GM19043 (cell line): ENCODE measurements at regions not wholly inside any gene's neighbourhood (a gene's known extent, or its start where the extent isn't known, plus 50 kb on each side); places are given as distances from the start of the nearest gene placed in this dataset.

Experiments
- ATAC-seq: cut with Tn5 transposase; IDR thresholded peaks from one replicate; pipeline ENCODE4 v1.9.1; 2021; ENCODE audit warnings: low read depth; ENCODE audit not compliant: unreplicated experiment

GRCh38 chr6:208364-208763, 83.9 kb upstream of the DUSP22 start:
- no peak for ATAC-seq

- no peak for ATAC-seq
These were observed 83.3 kb upstream of the DUSP22 start for GRCh38 chr6:208938-209337.

- ATAC-seq: peak; percentile 77
These were observed 82.7 kb upstream of the DUSP22 start for GRCh38 chr6:209432-210103.

GRCh38 chr6:210104-210456, 82.2 kb upstream of the DUSP22 start:
- ATAC-seq: no peak

GRCh38 chr6:210778-211374, 81.4 kb upstream of the DUSP22 start:
- no peak for ATAC-seq

GRCh38 chr6:211871-212497, 80.3 kb upstream of the DUSP22 start:
- ATAC-seq: no peak

- no peak for ATAC-seq
These were observed 79.0 kb upstream of the DUSP22 start for GRCh38 chr6:213284-213683.

GRCh38 chr6:214428-214827, 77.9 kb upstream of the DUSP22 start:
- no peak for ATAC-seq

- no peak for ATAC-seq
These were observed 76.8 kb upstream of the DUSP22 start for GRCh38 chr6:215335-216034.

- ATAC-seq: no peak
These were observed 75.1 kb upstream of the DUSP22 start for GRCh38 chr6:217048-217659.

GRCh38 chr6:218153-219018, 73.9 kb upstream of the DUSP22 start:
- peak; percentile 47 for ATAC-seq

GRCh38 chr6:219019-219570, 73.2 kb upstream of the DUSP22 start:
- ATAC-seq: no peak

GRCh38 chr6:219641-220198, 72.6 kb upstream of the DUSP22 start:
- no peak for ATAC-seq

GRCh38 chr6:220312-220711, 72.0 kb upstream of the DUSP22 start:
- ATAC-seq: no peak

GRCh38 chr6:220721-221475, 71.4 kb upstream of the DUSP22 start:
- ATAC-seq: no peak

- ATAC-seq: no peak
These were observed 70.5 kb upstream of the DUSP22 start for GRCh38 chr6:221531-222349.

GRCh38 chr6:222468-222867, 69.8 kb upstream of the DUSP22 start:
- no peak for ATAC-seq

GRCh38 chr6:223136-223535, 69.2 kb upstream of the DUSP22 start:
- no peak for ATAC-seq
